Caki2 (cell line): ENCODE measurements at regions not wholly inside any gene's neighbourhood (a gene's known extent, or its start where the extent isn't known, plus 50 kb on each side); places are given as distances from the start of the nearest gene placed in this dataset.
"Not testable (repeated sequence)": the region's sequence is repeated elsewhere in the genome, so short reads cannot be mapped to it uniquely, and the experiment has no call there.

Experiments
- DNase-seq: peaks from one replicate; pipeline ENCODE4 v3.0.0-alpha.2; 2015; ENCODE audit warnings: low read depth
- in situ Hi-C: cut with HindIII; loops from 2 replicates; pipeline ENCODE4 v1.10.0; 2016; ENCODE audit warnings: low sequenced_read_pairs, low pct_unique_long_range_greater_than_20kb, mixed read lengths

DNA sequence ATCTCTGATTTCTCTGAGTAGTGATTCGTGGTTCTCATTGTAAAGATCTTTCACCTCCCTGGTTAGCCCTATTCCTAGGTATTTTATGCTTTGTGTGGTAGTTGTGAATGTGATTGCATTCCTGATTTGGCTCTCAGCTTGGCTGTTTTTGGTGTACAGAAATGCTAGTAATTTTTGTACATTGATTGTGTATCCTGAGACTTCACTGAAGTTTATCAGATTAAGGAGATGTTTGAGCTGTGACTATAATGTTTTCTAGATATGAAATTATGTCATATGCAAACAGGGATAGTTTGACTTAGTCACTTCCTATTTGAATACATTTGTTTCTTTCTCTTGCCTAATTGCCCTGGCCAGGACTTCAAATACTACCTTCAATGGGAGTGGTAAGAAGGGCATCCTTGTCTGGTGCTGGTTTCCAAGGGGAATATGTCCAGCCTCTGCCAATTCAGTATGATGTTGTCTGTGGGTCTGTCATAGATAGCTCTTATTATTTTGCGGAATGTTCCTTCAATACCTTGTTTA is 251.9 kb upstream of the ZNF804A start:
- in situ Hi-C loops = no loop called here
- no peak for DNase-seq

DNA sequence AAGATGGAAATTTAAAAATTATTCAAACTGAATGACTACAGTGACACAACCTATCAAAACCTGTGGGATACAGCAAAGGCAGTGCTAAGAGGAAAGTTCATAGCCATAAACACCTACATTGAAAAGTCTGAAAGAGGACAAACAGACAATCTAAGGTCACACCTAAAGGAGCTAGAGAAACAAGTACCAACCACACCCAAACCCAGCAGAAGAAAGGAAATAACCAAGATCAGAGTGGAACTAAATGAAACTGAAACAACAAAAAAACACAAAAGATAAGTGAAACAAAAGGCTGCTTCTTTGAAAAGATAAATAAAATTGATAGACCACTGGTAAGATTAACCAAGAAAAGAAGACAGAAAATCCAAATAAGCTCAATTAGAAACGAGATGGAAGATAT is 247.2 kb upstream of the ZNF804A start:
- no peak for DNase-seq
- in situ Hi-C loops = no loop called here

DNA sequence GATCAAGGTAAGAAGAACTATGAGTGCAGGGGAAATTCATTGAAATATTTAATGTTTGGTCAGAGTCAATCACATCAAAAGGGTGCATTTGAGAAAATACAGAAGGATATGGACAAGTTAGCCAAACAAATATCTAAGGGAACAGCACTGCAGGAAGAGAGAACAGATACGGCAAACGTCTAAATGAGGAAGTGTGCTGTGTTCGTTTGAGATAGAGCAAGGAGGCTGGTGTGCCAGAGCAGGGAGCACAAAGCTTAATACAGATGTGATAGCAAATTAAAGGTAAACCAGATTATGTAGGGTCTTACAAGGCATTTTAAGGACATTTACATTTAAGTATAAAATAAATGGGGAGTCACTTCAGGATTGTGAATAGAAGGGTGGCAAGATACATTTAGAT is 241.3 kb upstream of the ZNF804A start:
- in situ Hi-C loops = no loop called here
- DNase-seq = no peak

DNA sequence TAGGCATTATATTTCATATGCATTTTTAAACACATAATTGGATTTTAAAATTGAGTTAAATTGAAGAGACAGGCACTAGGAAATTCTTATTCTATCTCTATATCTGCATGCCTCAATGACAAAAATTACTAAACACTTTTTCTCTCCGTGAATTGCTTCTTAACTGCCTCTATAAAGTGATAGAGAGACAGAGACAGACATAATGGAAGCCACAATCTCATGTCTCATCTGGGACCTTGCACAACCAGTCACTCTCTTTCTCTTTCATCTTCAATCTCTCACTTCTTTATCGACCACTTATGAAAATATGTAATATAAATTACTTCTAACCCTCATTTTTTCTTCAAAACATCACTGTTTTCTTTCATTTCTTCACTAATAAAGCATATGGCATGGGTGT is 238.9 kb upstream of the ZNF804A start:
- in situ Hi-C loops = no loop called here
- DNase-seq = no peak

DNA sequence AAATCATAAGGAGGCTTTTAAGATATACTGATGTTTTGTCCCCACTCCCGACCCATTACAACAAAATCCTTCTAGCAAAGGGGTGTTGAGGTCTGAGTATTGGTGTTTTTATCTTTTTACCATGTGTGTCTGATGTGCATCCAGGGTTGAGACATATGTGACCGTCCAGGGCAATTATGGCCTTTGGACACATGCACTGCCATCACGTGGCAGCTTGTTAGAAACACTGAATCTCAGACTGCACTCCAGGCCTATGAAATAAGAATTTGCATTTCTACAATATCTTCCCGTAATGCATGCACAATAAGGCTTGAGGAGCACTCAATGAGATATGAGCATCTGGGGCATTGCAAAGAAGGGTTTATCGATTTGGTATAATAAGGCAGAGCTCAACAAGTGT is 235.1 kb upstream of the ZNF804A start:
- in situ Hi-C loops = no loop called here
- DNase-seq = no peak

DNA sequence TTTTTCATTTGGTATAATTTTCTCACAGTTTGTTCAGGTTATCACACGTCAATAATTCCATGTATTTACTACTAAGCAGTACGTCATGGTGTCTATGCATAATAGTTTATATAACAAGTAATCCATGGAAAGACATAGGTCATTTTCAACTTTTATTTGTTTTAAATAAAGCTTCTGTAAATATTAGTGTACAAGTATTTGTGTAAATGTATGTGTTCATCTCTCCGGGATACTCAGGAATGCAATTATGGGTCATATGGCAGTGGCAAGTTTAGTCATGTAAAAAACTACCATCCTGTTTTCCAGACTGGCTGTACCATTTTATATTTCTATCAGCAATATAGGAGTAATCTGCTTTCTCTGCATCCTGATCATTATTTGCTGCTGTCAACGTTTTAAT is 231.1 kb upstream of the ZNF804A start:
- in situ Hi-C loops = no loop called here
- no peak for DNase-seq

DNA sequence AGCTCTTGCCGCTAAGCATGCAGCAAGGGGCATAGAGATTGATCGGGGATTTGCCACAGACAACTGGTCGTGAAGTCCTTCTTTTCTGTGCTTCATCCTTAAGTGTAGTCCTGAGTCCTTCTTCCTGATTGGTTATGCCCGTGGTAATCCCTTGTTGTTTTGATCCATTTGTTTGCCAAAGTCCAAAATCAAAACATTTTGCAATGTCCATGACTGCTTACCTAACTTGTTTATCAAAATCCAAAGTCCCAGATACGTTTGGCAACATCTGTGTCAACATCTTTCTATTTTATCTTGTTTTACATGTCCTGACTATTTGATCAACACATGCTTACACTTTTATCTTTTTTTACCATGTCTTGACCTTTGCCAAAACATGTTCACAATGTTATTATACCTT is 229.0 kb upstream of the ZNF804A start:
- in situ Hi-C loops = no loop called here
- DNase-seq = no peak

DNA sequence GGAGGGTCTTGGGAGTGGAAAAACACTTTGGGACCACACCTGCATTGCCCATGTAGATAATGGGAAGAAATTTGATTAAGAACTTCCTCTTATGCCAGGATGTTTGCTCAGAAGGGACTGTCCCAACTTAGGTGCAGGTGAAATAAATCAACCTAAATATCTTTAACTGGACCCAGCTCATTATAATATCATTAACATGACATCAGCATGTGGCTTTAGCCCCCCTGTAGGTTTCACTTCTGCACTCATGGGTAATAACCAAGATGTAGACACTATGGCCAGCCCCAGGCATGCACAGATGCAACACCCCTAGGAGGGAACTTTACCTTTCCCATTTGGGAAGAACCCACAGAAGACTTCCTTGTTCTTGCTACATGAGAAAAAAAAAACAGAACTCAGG is 227.4 kb upstream of the ZNF804A start:
- no peak for DNase-seq
- in situ Hi-C loops = no loop called here

DNA sequence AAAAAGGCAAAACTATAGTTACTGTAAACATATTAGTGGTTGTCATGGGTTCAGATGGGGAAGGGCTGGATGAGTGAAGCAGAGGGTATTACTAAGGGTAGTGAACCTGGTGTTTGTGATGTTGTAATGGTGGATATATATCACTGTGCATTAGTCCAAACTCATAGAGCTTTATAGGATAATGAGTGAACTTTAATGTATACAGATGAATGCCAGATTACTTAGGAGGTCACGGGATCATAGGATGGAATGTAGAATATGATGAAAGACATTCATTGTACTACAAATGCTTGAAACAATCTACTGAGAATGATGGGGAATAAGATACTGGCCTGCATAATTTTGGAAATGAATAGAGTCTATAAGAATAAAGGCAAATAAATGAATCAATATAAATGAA is 226.7 kb upstream of the ZNF804A start:
- no peak for DNase-seq
- in situ Hi-C loops = no loop called here

DNA sequence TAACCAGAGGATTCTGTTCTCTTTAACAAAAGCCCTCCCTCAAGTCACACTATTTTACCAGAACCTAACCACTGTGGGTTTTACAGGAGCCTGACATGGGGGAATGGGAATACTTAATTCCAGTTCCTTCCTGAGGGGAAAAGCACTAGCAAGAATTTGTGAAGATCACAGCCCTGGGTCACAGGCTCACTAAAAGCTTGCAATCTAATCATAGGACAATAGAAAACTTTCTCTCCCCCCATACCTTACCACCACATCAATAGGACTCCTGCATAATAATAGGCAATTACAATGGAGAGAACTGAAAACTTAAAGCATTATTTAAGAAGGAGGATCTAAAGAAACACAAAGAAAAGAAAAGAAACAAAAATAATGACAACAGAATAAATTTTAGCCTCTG is 225.8 kb upstream of the ZNF804A start:
- DNase-seq = no peak
- in situ Hi-C loops = no loop called here

DNA sequence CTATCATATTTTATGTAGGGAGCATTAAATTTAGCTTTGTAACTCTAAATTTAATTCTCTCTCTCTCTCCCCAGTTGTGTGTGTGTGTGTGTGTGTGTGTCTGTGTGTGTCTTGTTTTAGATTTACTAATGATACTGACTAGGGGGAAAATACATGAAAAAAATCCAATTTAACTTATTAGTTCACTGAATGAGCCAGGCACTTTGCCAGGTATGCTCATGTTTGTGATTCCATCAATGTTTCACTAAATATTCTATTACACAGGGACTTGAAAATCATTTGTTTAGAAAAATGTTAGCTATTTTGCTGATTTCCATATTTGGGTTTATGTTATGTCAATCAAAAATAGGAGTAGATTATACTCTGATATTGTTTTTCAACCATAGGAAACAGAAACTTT is 203.7 kb upstream of the ZNF804A start:
- in situ Hi-C loops = no loop called here
- DNase-seq = no peak

DNA sequence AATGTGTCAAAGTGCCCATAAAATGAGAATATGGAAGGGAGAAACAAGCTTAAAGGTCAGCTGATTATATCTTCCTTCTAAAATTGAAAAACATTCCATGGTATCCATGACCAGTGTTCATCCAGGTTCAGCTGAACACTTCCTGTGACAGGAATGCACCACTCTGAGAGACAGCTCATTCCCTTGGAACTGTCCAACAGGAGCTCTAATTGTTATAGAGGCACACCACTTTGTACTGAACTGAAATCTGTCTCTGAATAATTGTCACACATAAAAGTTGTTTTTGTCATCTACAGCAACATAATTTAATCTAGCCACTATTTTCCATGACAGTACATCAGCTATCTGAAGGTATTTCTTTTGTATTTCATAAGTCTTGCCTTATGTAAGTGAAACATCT is 195.9 kb upstream of the ZNF804A start:
- in situ Hi-C loops = no loop called here
- no peak for DNase-seq

DNA sequence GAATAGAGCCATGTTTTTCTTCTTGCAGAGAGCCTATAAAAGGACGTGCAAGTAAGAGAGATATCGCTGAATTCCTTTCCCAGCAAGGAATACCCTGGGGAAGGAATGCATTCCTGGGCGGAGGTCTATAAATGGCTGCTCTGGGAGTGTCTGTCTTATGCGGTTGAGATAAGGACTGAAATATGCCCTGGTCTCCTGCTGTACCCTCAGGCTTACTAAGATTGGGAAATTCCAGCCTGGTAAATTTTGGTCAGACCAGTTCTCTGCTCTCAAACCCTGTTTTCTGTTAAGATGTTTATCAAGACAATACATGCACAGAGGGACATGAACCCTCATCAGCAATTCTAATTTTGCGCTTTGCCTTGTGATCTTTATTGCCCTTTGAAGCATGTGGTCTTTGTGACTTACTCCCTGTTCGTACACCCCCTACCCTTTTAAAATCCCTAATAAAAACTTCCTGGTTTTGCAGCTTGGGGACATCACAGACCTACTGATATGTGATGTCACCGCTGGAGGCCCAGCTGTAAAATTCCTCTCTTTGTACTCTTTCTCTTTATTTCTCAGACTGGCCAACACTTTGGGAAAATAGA is 191.2 kb upstream of the ZNF804A start:
- DNase-seq, in situ Hi-C loops: not testable (repeated sequence)

DNA sequence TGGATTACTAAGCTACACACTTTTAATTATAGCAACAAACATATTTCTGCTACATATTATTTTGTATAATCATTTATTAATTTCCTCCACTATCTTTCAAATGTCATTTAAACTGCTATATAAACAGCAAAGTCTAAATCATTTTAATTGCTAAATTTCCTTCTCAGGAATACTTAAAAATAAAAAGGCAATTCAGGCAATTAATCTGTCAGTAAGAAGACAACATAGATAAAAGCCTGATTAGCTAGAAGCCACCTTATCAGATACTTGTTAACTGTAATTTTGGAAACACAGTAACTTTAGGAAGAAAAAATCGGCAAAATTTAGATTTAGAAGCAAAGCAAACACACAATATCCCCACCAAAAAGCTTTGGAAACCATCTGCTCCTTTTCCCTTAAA is 188.2 kb upstream of the ZNF804A start:
- no peak for DNase-seq
- in situ Hi-C loops = no loop called here

DNA sequence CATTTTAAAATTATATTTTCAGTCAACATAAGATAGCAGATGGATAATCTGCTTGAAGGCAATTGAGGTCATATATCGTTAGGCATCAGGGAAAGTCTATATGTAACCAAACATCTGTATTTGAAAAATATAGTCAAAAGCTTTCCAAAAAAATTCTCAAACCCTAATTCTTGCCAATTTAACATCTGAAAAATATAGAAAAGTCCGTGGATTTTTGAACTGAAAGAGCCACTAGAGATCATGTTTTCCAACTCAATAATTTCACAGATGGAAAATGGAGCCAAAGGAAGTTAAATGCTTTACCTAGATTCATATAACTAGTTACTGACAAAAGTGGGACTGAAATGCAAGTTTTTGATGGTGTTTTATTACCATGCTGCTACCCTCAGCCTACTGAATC is 185.1 kb upstream of the ZNF804A start:
- DNase-seq = no peak
- in situ Hi-C loops = no loop called here

DNA sequence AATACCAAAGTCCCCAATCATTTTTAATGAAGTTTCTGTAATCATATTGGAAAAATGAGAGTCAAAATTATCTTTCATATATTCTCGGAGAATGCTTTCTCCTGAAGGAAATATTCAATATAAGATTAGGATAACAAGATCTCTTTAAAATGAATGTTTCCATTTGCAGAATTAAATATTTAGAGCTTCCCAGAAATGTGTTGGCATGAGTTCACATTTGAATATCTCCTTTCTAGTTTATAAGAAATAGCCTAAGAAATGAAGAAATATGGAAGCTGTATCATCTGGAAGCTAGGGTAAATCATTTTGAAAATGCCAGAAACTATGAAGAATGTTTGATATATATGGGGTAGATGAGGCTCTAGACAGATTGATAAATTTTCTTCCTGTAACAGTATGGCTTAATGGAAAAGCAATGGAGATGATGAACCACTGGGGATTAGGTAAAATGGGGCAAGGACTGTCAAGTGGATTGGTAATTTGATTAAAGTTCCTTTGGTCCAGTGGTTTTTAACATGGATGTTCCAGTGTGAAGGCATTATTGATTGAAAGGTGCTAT is 184.6 kb upstream of the ZNF804A start:
- in situ Hi-C loops = no loop called here
- DNase-seq = no peak

DNA sequence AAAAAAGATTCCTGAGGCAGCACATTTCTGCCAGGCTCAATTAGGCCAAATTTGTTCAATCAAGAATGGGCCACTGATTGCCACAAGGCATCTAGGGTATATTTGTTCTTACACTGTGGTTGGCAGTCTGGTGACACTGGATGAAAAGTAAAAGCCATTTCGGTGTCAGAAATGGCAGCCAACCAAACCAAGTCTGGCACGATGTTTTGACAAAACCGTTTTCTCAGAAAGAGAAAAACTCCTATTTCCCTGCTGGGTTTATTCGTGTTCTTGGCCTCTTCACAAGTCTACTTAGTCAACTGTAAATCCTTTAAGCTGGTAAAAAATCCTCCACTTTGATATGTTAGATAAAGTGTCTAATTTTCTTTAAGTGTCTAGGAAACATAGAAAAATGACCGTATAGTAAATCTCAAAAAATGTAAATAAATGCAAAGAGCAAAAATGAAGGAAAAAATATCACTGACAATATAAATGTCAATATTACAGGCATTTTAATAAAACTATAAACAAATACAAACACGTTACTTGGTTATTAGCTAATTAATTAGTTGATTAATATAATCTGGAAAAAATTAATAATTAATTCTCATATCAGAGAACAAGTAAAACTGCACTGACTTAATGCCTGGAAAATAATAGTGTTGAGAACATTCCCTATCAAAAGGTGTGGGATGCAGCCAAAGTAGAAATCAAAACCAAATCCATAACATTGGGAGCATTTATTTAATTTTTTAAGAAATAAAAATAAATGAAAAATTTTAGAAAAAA is 182.0 kb upstream of the ZNF804A start:
- in situ Hi-C loops = no loop called here
- no peak for DNase-seq

DNA sequence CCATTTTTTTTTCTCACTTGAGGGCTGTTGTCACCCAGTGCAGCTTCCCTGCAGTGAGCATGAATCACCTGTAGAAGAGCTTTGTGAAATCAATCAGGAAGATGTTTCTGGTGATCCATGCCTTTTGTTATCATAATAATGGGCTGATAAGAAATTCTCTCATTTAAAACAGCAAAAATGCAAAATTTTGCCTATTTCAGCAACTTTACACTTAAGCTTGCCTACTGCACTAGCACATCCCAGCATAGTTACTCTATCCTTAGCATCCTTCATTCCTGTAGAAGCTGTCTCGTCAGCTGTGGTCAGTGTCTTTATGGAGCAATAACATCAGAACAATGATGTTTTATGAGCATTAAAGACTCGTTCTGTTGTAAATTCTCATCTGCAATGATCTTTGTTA is 178.6 kb upstream of the ZNF804A start:
- no peak for DNase-seq
- in situ Hi-C loops = no loop called here

DNA sequence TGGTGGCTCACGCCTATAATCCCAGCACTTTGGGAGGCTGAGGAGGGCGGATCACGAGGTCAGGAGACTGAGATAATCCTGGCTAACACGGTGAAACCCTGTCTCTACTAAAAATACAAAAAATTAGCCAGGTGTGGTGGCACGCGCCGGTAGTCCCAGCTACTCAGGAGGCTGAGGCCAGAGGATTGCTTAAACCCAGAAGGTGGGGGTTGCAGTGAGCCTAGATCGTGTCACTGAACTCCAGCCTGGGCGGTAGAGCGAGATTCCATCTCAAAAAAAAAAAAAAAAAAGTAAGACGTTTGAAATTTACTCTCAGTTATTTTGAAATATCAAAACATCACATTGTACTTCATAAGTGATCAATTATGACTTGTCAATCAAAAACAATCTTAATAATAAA is 176.9 kb upstream of the ZNF804A start:
- in situ Hi-C loops = not testable (repeated sequence)

DNA sequence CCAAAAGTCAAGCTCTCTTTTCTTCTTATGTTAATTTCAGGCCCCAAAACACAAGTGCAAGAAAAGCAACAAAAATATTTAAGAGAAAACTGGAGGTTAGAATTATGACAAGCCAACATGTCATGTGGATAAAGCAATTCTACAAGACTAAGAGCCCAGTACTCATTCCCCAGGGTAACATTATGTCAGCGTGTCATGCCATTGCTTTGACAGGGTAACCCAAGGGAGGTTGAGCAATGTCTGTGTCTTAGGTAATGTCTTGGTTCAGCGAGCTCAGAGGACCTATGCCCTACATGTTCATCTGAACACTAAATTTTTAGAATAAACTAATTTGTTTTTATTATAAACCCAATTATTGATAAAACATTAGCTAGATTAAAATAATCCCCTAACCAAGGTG is 173.2 kb upstream of the ZNF804A start:
- in situ Hi-C loops = no loop called here
- DNase-seq = no peak

More for the DNA sequence above, 176.9 kb upstream of the ZNF804A start:
- DNase-seq = not testable (repeated sequence)
